ENCODE measurements at regions not wholly inside any gene's neighbourhood (a gene's known extent, or its start where the extent isn't known, plus 50 kb on each side); places are given as distances from the start of the nearest gene placed in this dataset.

DNA sequence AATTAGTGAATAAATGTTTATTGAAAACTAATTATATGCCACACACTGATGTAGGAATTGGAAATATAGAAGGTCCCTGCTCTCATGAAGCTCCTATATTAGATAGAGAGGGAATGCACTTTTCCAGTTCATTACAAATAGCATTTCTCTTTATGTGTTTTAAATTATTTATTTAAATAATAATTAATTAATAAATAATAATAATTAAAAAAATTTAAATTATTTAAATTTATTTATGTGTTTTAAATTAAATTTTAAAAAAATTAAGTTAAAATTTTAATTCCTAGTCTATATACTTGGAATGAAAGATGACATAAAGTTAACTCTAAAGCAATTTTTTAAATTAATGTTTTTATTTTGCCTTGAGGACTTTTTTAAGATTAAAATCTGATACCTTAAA, 121.7 kb upstream of the ZNF804B start:
- TF ChIP-seq, protein P1, sequence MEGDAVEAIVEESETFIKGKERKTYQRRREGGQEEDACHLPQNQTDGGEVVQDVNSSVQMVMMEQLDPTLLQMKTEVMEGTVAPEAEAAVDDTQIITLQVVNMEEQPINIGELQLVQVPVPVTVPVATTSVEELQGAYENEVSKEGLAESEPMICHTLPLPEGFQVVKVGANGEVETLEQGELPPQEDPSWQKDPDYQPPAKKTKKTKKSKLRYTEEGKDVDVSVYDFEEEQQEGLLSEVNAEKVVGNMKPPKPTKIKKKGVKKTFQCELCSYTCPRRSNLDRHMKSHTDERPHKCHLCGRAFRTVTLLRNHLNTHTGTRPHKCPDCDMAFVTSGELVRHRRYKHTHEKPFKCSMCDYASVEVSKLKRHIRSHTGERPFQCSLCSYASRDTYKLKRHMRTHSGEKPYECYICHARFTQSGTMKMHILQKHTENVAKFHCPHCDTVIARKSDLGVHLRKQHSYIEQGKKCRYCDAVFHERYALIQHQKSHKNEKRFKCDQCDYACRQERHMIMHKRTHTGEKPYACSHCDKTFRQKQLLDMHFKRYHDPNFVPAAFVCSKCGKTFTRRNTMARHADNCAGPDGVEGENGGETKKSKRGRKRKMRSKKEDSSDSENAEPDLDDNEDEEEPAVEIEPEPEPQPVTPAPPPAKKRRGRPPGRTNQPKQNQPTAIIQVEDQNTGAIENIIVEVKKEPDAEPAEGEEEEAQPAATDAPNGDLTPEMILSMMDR (IDR thresholded peaks at IDR 0.05; ENCODE audit: borderline replicate concordance, extremely low read depth, low read length, poor library complexity, severe bottlenecking): no peak
- TF ChIP-seq EZH2 (IDR thresholded peaks at IDR 0.05; ENCODE audit: borderline replicate concordance, low read depth, low read length, severe bottlenecking): no peak

Data from DND-41 (cell line).